Effector memory CD8-positive, alpha-beta T cell (primary cell): ENCODE measurements at regions not wholly inside any gene's neighbourhood (a gene's known extent, or its start where the extent isn't known, plus 50 kb on each side); places are given as distances from the start of the nearest gene placed in this dataset.

Experiments
- ATAC-seq: fragments of 150-1000 bp; cut with Tn5 transposase; replicated peaks from 2 replicates; pipeline ENCODE4 v1.10.0; 2021; ENCODE audit warnings: mild to moderate bottlenecking, moderate library complexity
- DNase-seq, 3 experiments: peaks; one replicate each; pipeline ENCODE4 v3.0.0; 2021
- H3K27ac Mint-ChIP-seq, 2 donors: one replicate each; pipeline ENCODE4 v1.8.0; 2022; ENCODE audit warnings: mild to moderate bottlenecking in 2 of 2, mixed read lengths in 2 of 2, moderate library complexity in 2 of 2
- H3K27me3 Mint-ChIP-seq, 2 donors: one replicate each; pipeline ENCODE4 v1.8.0; 2022; ENCODE audit warnings: mixed read lengths in 2 of 2
- H3K36me3 Mint-ChIP-seq: one replicate; pipeline ENCODE4 v1.8.0; 2022; ENCODE audit warnings: mild to moderate bottlenecking, moderate library complexity, mixed read lengths; ENCODE audit not compliant: insufficient read depth
- H3K4me1 Mint-ChIP-seq, 2 donors: one replicate each; pipeline ENCODE4 v1.8.0; 2022; ENCODE audit warnings: low read depth in 2 of 2, mixed read lengths in 2 of 2
- H3K4me3 Mint-ChIP-seq, 2 donors: one replicate each; pipeline ENCODE4 v1.8.0; 2022; ENCODE audit warnings: mild to moderate bottlenecking in 2 of 2, mixed read lengths in 2 of 2, moderate library complexity in 2 of 2
- H3K9me3 Mint-ChIP-seq, 2 donors: one replicate each; pipeline ENCODE4 v1.8.0; 2022; ENCODE audit warnings: mixed read lengths in 2 of 2

DNA sequence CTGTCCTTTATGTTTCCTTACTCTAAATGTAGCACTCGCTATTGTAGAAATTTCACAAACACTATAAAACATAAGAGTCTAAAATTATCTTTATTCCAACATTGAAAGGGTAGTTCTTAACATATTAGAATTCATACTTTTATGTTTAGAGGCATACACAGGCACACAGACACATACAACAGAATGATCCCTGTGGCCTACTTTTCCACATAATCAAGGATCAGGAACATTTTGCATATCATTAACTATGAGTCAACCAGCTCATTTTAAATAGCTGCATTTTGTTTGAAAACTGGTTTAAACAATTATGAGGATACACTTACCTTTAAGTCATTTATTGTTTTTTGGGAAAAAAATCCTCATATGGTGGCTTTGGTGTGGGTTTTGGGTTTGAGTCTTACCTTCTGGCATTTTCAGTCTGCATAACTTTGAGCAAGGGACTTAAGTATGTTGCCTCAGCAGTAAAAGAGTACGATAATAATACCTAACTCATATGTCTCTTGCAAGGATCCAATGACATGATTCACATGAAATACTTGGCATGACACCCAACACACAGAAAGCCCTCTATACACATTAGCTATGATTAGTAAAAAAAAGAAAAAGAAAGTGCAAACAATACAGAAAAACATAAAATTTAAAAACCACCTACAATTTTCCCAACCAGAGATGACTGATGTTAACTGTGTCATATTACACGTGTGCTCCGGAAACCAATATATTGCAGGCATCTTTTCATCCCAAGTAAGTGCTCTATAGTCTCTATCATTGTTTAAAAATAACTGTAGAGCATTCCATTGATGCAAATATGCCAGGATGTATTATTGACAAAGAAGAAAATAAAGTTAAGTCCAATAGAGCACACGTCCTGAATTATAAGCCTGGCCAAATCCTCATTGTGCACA is 213.1 kb upstream of the ADAMTS9 start:
- Mint-ChIP-seq H3K27ac (no peak overlapping the region), H3K27me3 (no peaks in the 10 kb centered on the region), H3K9me3 (peaks cover 3 to 7% of the 10 kb centered on the region in 2 donors), H3K36me3 (no peaks in the 10 kb centered on the region), H3K4me1 (no peaks in the 10 kb centered on the region), H3K4me3 (no peak overlapping the region)
- ATAC-seq (no peak), DNase-seq (no peak)

DNA sequence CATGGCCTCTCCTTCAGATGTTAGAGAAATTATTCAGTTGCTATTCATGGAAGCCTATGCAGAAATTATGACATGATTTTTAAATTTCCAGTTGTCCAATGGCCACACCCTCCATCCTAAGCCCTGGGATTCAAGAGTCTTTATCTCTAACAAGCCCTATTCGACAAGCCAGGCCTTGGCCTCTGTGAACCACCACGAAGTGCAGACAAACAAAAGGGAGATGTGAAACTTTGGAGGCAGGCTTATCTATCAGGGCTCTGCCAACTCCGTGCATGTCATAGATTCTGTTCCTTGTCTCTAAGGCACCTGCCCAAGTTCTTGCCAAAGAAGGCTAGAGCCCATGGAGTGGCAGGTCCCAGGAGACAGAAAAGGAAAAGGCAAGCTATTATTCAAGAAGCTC is 212.4 kb upstream of the ADAMTS9 start:
- DNase-seq (no peak), ATAC-seq (no peak)
- no peaks in the 10 kb centered on the region for H3K4me1 Mint-ChIP-seq
- peaks cover 3 to 7% of the 10 kb centered on the region in 2 donors for H3K9me3 Mint-ChIP-seq
- no peak overlapping the region for H3K27ac Mint-ChIP-seq
- no peak overlapping the region for H3K4me3 Mint-ChIP-seq
- no peaks in the 10 kb centered on the region for H3K36me3 Mint-ChIP-seq
- no peaks in the 10 kb centered on the region for H3K27me3 Mint-ChIP-seq

DNA sequence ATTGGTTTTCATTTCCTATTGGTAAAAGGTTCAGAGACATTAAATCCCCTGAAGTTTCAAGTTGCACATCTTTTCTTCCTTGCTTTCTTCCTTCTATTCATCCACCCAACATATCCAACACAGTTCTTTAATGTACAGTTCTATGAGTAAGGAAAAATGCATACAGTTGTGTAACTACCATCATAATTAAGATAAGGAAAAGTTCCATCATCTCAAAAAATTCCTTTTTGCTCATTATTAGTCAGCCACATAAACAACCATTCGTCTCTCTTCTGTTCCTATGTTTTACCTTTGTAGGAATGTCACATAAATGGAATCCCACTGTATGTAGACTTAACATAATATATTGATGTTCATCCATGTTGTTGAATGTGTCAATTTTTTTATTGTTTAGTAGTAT is 211.1 kb upstream of the ADAMTS9 start:
- Mint-ChIP-seq H3K9me3 (peaks cover 5 to 7% of the 10 kb centered on the region in 2 donors), H3K4me1 (no peaks in the 10 kb centered on the region), H3K27me3 (no peaks in the 10 kb centered on the region), H3K4me3 (no peak overlapping the region), H3K36me3 (no peaks in the 10 kb centered on the region), H3K27ac (no peak overlapping the region)
- DNase-seq (no peak), ATAC-seq (no peak)

DNA sequence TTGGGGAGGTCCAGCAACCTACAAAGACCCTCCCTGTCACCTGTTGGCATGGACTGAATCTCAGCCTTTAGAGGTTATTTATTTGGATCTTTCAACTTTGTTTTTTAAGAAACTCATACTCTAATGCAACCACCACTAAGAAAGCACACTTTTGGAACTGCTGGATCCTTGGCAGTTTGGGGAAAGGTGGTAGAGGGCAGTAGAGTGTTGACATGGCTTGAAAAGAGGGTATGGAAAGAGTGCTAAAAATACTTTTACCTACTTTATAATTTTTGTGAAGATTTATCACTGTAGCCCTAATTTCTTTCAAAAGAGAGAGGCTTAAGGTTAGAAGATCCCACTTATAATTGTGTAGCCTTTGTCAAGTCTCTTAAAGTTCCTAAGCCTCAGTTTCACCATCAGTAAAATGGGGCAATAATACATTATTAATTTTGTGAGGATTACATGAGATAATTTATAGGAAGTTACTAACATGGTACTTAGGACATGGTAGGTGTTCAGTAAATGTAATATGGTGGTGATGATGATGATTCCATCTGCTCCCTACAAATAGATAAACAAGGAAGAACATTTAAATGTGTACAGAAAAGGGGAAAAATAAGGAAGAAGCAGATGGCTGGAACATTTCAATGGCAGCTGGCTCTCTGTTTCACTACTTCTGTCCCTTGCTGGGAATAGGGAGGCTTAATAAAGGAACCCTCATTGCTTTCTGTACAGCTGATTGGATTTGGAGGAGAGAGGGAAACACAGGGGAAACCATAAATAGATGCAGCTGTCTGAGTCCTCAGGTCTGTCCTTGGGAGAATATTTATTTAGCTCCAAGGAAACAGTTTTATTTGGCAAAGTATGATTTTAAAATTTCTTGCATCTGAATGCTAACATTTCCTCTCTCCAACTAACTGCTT is 208.4 kb upstream of the ADAMTS9 start:
- Mint-ChIP-seq H3K4me1 (no peaks in the 10 kb centered on the region), H3K27me3 (no peaks in the 10 kb centered on the region), H3K27ac (no peak overlapping the region)

DNA sequence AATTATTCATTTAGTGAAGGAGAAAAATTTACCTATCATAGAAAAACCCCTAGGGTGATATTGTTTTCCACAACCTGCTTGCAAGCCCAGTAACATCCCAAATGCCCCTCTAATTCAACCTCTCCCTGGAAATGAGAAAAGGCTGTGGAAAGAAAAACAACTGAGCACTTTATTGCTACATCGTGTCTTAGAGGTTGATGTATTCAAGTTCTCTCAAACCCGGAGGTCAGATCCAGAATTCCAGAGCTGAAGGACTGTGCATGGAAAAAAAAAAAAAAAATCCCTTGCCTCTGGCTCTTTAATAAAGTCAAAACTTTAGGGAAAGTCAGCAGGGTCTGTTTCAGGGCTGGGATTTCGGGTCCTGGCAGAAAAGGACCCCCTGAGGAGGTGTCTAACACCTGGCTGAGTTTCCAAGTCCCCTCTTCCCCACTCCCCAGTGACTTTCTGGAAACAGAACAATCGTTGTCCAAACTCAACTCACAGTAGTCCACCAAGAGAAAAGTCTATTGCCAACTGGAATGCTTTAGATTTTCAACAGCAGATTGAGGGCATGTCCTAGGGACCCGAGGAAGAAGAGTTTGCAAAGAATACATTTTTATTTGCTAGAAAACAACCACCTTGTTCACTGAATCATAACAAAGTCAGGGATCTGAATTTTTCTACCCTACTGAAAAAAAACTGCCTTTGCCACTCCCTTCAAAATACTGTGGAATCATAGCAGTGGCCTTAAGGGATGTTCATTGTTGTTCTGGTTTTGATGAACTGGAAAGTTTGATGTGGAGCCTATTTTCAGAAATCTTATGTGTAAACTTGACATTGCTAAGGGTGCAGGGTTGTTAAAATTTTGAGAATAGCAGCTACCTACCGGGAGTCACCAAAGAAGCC is 207.5 kb upstream of the ADAMTS9 start:
- H3K4me1 Mint-ChIP-seq, result no peaks in the 10 kb centered on the region
- no peak overlapping the region for H3K27ac Mint-ChIP-seq
- H3K27me3 Mint-ChIP-seq, result no peaks in the 10 kb centered on the region

More for the DNA sequence above, 208.4 kb upstream of the ADAMTS9 start:
- Mint-ChIP-seq H3K36me3 (no peaks in the 10 kb centered on the region), H3K4me3 (no peak overlapping the region), H3K9me3 (peaks cover 7 to 10% of the 10 kb centered on the region in 2 donors)
- no peak for ATAC-seq
- no peak for DNase-seq

DNA sequence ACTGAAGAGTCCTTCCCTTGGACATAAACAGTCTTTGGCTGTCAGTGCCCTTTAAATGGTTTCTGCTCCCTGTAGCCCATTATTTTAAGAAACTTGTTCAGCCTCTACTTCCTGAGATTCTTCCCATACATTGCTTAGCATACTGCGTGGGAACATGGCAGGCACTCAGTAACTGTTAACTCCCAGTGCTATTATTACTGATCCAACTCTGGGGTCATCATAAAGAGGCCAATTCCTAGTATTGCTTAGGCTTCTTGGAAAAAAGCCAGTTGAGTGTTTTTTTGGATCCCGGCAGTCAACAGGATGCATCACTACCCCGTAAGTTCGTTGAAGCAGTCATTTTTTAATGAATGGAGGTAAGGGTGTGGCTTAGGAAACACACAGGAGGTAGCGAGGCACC is 206.2 kb upstream of the ADAMTS9 start:
- ATAC-seq, result no peak

More for the DNA sequence above, 207.5 kb upstream of the ADAMTS9 start:
- Mint-ChIP-seq H3K36me3 (no peaks in the 10 kb centered on the region), H3K4me3 (no peak overlapping the region), H3K9me3 (peaks cover 7 to 11% of the 10 kb centered on the region in 2 donors)
- no peak for DNase-seq
- ATAC-seq, result no peak

DNA sequence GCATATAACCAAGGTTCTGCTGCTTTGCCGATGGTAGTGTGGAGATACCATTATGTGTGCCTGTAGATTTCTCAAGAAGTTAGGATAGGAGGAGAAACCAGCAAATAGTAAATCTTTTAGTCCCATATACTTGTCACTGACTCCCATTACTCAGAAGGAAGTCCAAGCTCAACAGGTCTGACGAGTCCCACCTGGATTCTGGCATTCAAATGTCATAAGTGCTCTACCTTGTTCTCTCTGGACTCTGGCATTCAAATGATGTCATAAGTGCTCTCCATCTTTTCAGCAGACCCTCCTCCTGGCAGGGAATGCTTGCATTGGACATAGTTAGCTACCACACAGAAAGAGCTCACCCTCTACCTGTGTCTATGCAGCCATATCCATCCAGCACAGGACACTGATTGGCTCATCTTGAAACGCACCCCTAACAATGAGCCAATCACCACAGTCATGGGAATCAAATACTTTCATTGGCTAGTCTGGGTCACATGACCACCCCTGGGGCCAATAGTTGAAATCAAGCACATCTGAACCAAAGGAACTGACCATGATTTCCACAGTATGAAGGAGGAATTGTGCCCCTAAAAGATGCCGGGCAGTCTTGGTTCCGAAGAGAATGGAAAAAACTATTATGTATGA is 205.0 kb upstream of the ADAMTS9 start:
- no peak for ATAC-seq

More for the DNA sequence above, 206.2 kb upstream of the ADAMTS9 start:
- Mint-ChIP-seq H3K4me3 (no peak overlapping the region), H3K27ac (no peak overlapping the region), H3K4me1 (no peaks in the 10 kb centered on the region), H3K36me3 (no peaks in the 10 kb centered on the region), H3K9me3 (peaks cover 7 to 10% of the 10 kb centered on the region in 2 donors), H3K27me3 (no peaks in the 10 kb centered on the region)
- no peak for DNase-seq

DNA sequence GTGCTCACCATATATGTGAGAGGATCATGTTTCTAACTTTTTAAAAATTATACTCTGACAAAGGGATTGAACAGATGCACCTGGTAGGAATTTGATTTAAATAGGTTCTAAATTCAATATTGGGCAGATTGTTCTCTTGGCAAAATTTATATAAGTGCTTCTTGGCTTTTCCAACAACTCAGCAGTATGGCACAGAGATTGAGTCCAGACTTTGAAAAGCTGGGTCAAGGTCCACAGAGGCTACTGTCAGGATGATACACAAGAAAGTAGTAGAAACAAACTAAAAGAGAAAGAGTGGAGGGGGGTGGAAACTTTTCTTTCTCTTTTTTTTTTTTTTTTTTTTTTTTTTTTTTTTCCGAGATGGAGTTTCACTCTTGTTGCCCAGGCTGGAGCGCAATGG is 203.2 kb upstream of the ADAMTS9 start:
- H3K4me1 Mint-ChIP-seq, result no peaks in the 10 kb centered on the region
- H3K36me3 Mint-ChIP-seq, result no peaks in the 10 kb centered on the region
- no peak for DNase-seq
- peaks cover under 1 to 11% of the 10 kb centered on the region in 2 donors for H3K9me3 Mint-ChIP-seq
- H3K27ac Mint-ChIP-seq, result no peak overlapping the region
- no peaks in the 10 kb centered on the region for H3K27me3 Mint-ChIP-seq
- no peak for ATAC-seq
- H3K4me3 Mint-ChIP-seq, result no peak overlapping the region

More for the DNA sequence above, 205.0 kb upstream of the ADAMTS9 start:
- Mint-ChIP-seq H3K4me3 (no peak overlapping the region), H3K4me1 (no peaks in the 10 kb centered on the region), H3K27me3 (no peaks in the 10 kb centered on the region), H3K36me3 (no peaks in the 10 kb centered on the region), H3K27ac (no peak overlapping the region), H3K9me3 (peaks cover 7 to 10% of the 10 kb centered on the region in 2 donors)
- DNase-seq, result no peak

DNA sequence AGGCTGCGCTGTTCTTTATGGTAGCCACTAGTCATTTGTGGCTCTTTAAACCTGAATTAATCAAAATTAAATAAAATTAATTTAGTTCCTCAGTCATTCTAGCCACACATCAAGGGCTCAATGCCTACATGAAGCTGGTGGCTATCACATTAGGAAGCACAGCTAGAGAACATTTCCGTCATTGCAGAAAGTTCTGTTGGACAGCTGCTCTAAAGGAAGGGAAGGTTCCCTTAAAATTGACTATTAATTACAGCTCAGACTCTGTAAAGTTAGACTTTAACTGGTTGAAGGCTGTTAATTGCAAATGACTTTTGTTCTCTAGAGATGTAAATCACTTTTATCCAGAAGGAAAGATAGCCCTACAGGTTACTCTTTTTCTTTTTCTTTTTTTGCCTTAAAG is 202.7 kb upstream of the ADAMTS9 start:
- no peaks in the 10 kb centered on the region for H3K4me1 Mint-ChIP-seq
- H3K36me3 Mint-ChIP-seq, result no peaks in the 10 kb centered on the region
- H3K27me3 Mint-ChIP-seq, result no peaks in the 10 kb centered on the region
- ATAC-seq (no peak), DNase-seq (no peak)
- no peak overlapping the region for H3K4me3 Mint-ChIP-seq
- H3K9me3 Mint-ChIP-seq, result peaks cover 4 to 12% of the 10 kb centered on the region in 2 donors
- H3K27ac Mint-ChIP-seq, result no peak overlapping the region

DNA sequence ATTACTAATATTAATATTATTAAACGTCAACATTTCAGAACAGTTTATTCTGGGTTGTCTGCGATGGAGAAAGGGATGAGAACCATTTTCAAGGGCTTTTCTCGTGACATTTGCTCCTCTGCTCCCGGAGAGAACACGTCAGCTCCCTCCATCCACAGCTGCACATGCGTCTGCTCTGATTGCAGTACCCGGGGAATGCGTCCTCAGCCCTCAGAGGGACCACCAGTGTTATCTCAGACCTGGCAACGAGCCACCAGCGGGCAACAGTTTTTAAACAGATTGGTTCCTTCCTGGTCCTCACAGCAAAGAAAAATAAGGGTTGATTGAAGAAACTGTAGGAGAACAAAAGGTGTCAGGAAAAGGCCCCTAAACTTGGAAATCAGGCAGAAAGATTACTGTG is 202.2 kb upstream of the ADAMTS9 start:
- Mint-ChIP-seq H3K4me3 (no peak overlapping the region), H3K27ac (no peak overlapping the region), H3K36me3 (no peaks in the 10 kb centered on the region), H3K9me3 (peaks cover 5 to 12% of the 10 kb centered on the region in 2 donors), H3K27me3 (no peaks in the 10 kb centered on the region), H3K4me1 (no peaks in the 10 kb centered on the region)
- ATAC-seq (no peak), DNase-seq (no peak)

DNA sequence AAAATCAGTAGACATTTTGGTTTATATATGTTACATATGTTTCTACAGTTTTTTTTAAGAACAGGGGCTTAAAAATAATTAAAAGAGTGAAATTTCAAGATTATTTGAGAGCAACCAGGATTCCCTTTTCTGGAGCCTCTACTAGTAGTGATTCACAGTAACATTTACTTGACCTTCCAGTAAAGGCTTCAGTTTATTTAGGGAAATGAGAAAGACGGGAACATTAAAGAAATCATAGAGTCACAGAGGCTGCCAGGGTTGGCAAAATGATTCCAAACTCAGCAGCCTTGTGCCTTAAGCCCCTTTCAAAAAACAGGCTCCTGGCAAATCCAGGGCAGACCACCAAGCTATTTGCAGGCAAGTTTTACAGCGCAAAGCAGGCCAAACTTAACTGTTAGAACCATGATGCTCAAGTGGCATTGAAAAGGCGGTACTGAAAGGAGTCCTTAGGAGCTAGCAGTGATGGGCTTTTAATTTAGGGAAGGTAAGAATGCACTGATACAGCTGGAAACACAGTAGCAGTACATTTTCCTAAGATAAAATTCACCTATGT is 201.1 kb upstream of the ADAMTS9 start:
- Mint-ChIP-seq H3K4me1 (no peaks in the 10 kb centered on the region), H3K4me3 (no peak overlapping the region), H3K9me3 (peaks cover 5 to 11% of the 10 kb centered on the region in 2 donors), H3K36me3 (no peaks in the 10 kb centered on the region), H3K27ac (no peak overlapping the region), H3K27me3 (no peaks in the 10 kb centered on the region)
- no peak for DNase-seq
- no peak for ATAC-seq

DNA sequence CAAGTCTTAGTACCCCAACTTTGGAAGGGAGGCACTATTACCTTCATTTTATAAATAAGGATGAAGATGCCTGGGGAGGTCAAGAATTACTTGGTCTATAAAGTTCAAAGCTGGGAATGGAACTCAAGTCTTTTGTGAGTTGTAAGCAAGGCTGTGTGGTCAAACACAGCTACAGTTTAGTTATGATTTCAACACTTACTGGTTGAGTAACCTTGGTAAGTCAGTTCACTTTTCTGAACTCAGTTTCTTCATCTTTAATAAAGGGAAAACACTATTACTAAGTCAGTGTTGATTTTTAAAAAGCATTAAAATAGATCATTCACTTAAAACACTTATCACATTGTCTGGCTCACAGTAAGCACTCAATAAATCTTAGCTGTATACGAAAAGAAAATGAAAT is 200.4 kb upstream of the ADAMTS9 start:
- Mint-ChIP-seq H3K27ac (no peak overlapping the region), H3K4me1 (no peaks in the 10 kb centered on the region), H3K27me3 (no peaks in the 10 kb centered on the region)

More for the DNA sequence above, 200.4 kb upstream of the ADAMTS9 start:
- no peaks in the 10 kb centered on the region for H3K36me3 Mint-ChIP-seq
- DNase-seq (no peak), ATAC-seq (no peak)
- H3K4me3 Mint-ChIP-seq, result no peak overlapping the region
- peaks cover 5 to 12% of the 10 kb centered on the region in 2 donors for H3K9me3 Mint-ChIP-seq
